ENCODE measurements at regions not wholly inside any gene's neighbourhood (a gene's known extent, or its start where the extent isn't known, plus 50 kb on each side); places are given as distances from the start of the nearest gene placed in this dataset.

DNA sequence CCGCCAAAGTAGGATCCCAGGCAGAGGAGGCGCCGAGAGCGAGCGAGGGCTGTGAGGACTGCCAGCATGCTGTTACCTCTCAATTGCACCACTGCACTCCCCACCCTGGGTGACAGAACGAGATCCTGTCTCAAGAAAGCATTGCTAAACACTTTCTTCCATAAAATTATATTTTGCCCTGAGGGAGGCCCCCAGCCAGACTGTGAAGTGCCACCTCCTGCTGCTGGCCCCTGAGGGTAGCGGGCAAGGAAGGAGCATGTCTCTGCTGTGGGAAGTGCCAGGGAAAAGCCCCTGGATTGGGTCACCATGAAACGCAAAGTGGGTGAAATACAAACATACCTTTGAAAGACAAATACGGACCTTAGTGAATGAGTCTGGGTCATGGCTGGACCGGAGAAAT is 78.0 kb upstream of the AMZ2 start:
- H3K4me3 ChIP-seq (replicated peaks; ENCODE audit: low read depth, low read length) = no peak overlapping the region
- no peak for TF ChIP-seq CTCF (IDR thresholded peaks at IDR 0.05; ENCODE audit: low read depth, low read length, missing control alignments)
- no peak for DNase-seq (ENCODE audit: extremely low read depth, low read depth)

GRCh38 chr17:68170246-68170645 is 77.6 kb upstream of the AMZ2 start:
- TF ChIP-seq CTCF (IDR thresholded peaks at IDR 0.05; ENCODE audit: low read depth, low read length, missing control alignments) = no peak
- no peak for DNase-seq (ENCODE audit: extremely low read depth, low read depth)
- H3K4me3 ChIP-seq (replicated peaks; ENCODE audit: low read depth, low read length) = no peak overlapping the region

DNA sequence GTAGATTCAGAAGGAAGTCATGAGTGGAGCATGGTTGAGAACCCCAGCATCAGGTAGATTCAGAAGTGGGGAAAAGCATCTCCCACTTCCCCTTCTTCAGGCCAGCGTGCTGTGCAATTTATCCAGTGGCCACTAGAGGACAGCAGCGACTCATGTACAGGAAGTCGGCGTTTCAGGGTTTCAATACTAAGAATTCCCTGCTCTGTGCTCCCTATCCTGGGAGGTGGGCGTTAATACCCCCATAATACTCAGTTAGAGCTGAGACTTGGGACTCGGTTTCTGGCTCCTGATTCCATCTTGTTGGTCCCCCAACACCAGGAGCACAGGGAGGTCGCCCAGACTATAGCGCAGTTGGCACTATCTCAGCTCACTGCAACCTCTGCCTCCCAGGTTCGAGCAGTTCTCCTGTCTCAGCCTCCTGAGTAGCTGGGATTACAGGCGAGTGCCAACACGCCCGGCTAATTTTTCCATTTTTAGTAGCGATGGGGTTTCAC is 75.3 kb upstream of the AMZ2 start:
- no peak for DNase-seq (ENCODE audit: extremely low read depth, low read depth)
- no peak overlapping the region for H3K4me3 ChIP-seq (replicated peaks; ENCODE audit: low read depth, low read length)
- peak; percentile 98 for TF ChIP-seq CTCF (IDR thresholded peaks at IDR 0.05; ENCODE audit: low read depth, low read length, missing control alignments)

DNA sequence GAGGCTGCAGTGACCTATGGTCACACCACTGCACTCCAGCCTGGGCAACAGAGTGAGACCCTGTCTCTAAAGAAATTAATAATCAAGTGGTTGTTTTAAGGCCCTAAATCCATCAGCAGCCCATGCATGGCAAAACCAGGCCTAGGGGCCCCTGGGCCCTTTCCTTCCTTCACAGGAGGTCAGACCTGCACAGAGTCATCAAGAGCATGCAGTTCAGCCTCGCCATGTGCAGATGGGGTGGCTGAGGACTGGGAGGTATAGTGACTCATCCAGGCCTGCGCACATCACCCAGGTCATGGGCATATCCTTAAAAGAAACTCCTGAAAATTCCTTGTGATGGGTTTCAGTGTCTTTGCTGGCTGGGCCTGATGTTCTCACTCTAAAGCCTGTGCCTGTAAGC is 72.4 kb upstream of the AMZ2 start:
- no peak for DNase-seq (ENCODE audit: extremely low read depth, low read depth)
- TF ChIP-seq CTCF (IDR thresholded peaks at IDR 0.05; ENCODE audit: low read depth, low read length, missing control alignments) = no peak
- no peak overlapping the region for H3K4me3 ChIP-seq (replicated peaks; ENCODE audit: low read depth, low read length)

DNA sequence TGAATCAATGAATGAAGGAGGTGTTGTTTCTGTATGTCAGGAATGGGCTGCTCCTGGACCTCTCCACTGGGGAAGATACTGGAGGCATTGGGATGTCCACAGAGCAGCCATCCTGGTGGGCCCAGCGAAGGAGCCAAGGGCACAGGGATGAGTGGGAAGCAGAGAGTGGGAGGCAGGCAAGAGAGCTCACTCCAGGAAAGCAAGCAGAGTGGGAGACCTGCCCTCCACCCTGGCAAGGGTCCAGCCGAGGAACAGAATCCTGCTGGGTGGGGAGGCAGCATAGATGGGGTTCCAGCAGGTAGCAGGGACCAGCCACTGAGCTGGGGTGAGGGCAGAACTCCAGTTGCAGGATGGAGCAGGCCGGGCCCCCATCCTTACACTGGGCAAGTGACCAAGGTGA is 71.9 kb upstream of the AMZ2 start:
- H3K4me3 ChIP-seq (replicated peaks; ENCODE audit: low read depth, low read length) = no peak overlapping the region
- no peak for DNase-seq (ENCODE audit: extremely low read depth, low read depth)
- TF ChIP-seq CTCF (IDR thresholded peaks at IDR 0.05; ENCODE audit: low read depth, low read length, missing control alignments) = no peak

- H3K4me3 ChIP-seq (replicated peaks; ENCODE audit: low read depth, low read length) = no peak overlapping the region
- no peak for TF ChIP-seq CTCF (IDR thresholded peaks at IDR 0.05; ENCODE audit: low read depth, low read length, missing control alignments)
- DNase-seq (ENCODE audit: extremely low read depth, low read depth) = no peak
Measured at GRCh38 chr17:68176718-68177117, 71.1 kb upstream of the AMZ2 start.

DNA sequence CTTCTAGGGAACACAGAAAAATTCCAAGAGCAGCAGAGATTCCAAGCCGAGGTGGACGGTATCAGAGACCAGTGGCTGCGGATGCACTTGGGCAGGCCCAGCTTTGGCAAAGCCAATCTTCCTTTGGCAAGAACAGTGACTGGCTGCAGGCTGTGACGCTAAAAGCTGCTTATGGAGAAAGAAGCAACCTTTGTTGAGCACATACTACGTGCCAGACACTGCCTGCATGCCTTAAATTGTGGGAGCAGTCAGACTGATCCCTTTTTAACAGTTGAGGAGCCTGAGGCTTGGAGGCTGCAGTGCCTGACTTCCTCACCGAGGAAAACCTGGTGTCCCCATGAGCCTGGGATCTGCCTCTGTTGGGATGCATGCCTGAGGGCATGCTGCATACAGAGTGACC is 69.0 kb upstream of the AMZ2 start:
- no peak overlapping the region for H3K4me3 ChIP-seq (replicated peaks; ENCODE audit: low read depth, low read length)
- DNase-seq (ENCODE audit: extremely low read depth, low read depth) = no peak
- TF ChIP-seq CTCF (IDR thresholded peaks at IDR 0.05; ENCODE audit: low read depth, low read length, missing control alignments) = no peak
